ENCODE measurements at regions not wholly inside any gene's neighbourhood (a gene's known extent, or its start where the extent isn't known, plus 50 kb on each side); places are given as distances from the start of the nearest gene placed in this dataset.

DNA sequence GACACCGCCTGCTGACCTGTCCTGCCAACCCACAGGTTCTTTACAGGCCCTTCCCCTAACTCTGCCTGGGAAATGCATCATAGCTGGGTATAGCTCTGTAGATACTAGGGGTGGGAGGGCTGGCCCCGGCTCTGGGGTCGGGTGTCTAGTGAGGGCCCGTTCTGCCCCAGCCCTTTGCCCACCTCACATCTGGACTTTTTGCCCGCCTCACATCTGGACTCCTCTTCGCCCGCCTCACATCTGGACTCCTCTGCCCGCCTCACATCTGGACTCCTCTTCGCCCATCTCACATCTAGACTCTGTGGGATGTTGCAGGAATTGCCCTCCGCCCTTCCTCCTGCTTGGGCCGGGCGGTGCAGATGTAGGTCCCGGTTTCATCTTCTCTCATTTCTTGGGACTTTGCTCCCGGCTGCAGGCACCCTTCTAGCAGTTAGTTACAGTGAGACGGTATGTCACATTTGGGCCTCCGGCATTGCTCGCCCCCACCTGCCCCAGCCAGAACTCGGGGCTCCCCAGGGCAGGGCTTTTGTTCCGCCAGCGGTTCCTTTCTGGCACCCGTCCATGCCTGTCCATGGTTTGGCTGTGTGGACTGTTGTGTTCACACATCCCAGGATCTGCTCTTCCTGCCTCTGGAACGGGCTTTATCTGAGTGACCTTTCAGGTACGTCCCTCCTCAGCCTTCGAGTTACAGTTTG, 1153.7 kb downstream of the BRD1 start:
- no peak for DNase-seq (ENCODE audit: low read depth)
- Histone ChIP-seq H3K4me3 (ENCODE audit: low read depth, low read length) (no peak overlapping the region), H3K36me3 (ENCODE audit: control insufficient read depth, insufficient read depth, low read length) (no peaks in the 10 kb centered on the region), H3K27me3 (ENCODE audit: control insufficient read depth, insufficient read depth, low read length) (no peaks in the 10 kb centered on the region)
- ChIA-PET CTCF (no interaction called here), POLR2A (no interaction called here)
- no peak for TF ChIP-seq CTCF (IDR thresholded peaks at IDR 0.05; ENCODE audit: insufficient read depth, low read depth, low read length)

DNA sequence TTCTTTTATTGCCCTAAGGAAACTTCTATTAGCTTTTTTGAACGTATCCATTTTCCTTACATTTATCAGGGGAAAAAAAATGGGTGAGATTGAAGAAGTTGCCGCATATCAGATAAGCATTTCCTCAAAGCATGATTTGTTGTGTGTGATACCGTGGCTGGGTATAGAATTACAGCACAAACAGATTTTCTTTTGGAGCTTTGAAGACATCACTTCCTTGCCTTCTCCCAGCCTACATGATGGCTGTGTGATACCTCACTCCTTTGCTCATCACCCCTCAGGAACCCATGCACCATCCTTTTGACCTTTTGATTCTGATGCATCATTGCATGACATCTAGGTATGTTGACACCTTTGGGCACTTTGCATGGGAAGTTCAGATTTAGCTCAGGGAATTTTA, 1155.3 kb downstream of the BRD1 start:
- Histone ChIP-seq H3K36me3 (ENCODE audit: control insufficient read depth, insufficient read depth, low read length) (no peaks in the 10 kb centered on the region), H3K4me3 (ENCODE audit: low read depth, low read length) (no peak overlapping the region), H3K27me3 (ENCODE audit: control insufficient read depth, insufficient read depth, low read length) (no peaks in the 10 kb centered on the region)
- no peak for DNase-seq (ENCODE audit: low read depth)
- TF ChIP-seq CTCF (IDR thresholded peaks at IDR 0.05; ENCODE audit: insufficient read depth, low read depth, low read length), result no peak
- ChIA-PET CTCF (no interaction called here), POLR2A (no interaction called here)

DNA sequence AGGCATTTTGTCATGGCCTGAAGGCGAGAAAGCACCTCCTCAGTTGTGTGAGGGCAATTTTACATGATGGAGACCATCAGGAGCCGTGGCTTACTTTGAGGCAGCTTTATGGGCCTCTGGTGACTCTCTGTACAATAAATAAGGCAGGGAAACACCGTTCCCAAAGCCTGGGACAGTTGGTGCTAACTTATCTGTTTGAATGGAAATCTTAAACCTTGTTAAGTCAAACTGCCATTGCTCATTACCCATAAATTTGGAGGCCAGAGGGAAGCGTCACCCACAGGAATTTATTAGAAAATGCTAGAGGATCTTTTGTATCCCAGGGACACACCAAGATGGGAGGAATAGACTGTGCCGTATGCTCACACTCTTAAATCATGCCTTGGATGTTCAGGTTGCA, 1156.9 kb downstream of the BRD1 start:
- no peak for DNase-seq (ENCODE audit: low read depth)
- POLR2A ChIA-PET, result no interaction called here
- no peak for TF ChIP-seq CTCF (IDR thresholded peaks at IDR 0.05; ENCODE audit: insufficient read depth, low read depth, low read length)

GRCh38 chr22:48669986-48670716, 1157.5 kb downstream of the BRD1 start:
- ChIA-PET POLR2A (no interaction called here), CTCF (no interaction called here)
- Histone ChIP-seq H3K27me3 (ENCODE audit: control insufficient read depth, insufficient read depth, low read length) (no peaks in the 10 kb centered on the region), H3K4me3 (ENCODE audit: low read depth, low read length) (no peak overlapping the region), H3K36me3 (ENCODE audit: control insufficient read depth, insufficient read depth, low read length) (no peaks in the 10 kb centered on the region)
- TF ChIP-seq CTCF (IDR thresholded peaks at IDR 0.05; ENCODE audit: insufficient read depth, low read depth, low read length), result no peak
- no peak for DNase-seq (ENCODE audit: low read depth)

More for the DNA sequence above, 1156.9 kb downstream of the BRD1 start:
- CTCF ChIA-PET, result no interaction called here
- Histone ChIP-seq H3K4me3 (ENCODE audit: low read depth, low read length) (no peak overlapping the region), H3K27me3 (ENCODE audit: control insufficient read depth, insufficient read depth, low read length) (no peaks in the 10 kb centered on the region), H3K36me3 (ENCODE audit: control insufficient read depth, insufficient read depth, low read length) (no peaks in the 10 kb centered on the region)

GRCh38 chr22:48669226-48669625, 1158.4 kb downstream of the BRD1 start:
- no peak overlapping the region for H3K4me3 ChIP-seq (ENCODE audit: low read depth, low read length)
- no peak for TF ChIP-seq CTCF (IDR thresholded peaks at IDR 0.05; ENCODE audit: insufficient read depth, low read depth, low read length)
- H3K36me3 ChIP-seq (ENCODE audit: control insufficient read depth, insufficient read depth, low read length), result no peaks in the 10 kb centered on the region
- POLR2A ChIA-PET, result no interaction called here
- H3K27me3 ChIP-seq (ENCODE audit: control insufficient read depth, insufficient read depth, low read length), result no peaks in the 10 kb centered on the region
- no peak for DNase-seq (ENCODE audit: low read depth)
- CTCF ChIA-PET, result interaction anchor here (0.6 kb wide), 1 partner anchor 42 kb away, joined by 3 read pairs; no protein-coding TSS in a partner anchor

All from BJ (cell line).